ENCODE measurements at regions not wholly inside any gene's neighbourhood (a gene's known extent, or its start where the extent isn't known, plus 50 kb on each side); places are given as distances from the start of the nearest gene placed in this dataset.

GRCh38 chr3:181328346-181328745 lies 338.8 kb upstream of the DNAJC19 start:
- H3F3A ChIP-seq (replicated peaks; ENCODE audit: low read depth): no peaks in the 10 kb centered on the region
- Mint-ChIP-seq H3K27me3 (ENCODE audit: insufficient read depth, low read depth, poor library complexity) (no peaks in the 10 kb centered on the region), H3K9me3 (no peaks in the 10 kb centered on the region), H3K4me3 (no peak overlapping the region), H3K4me1 (peaks cover 6% of the 10 kb centered on the region), H3K36me3 (ENCODE audit: low read depth) (no peaks in the 10 kb centered on the region), H3K27ac (no peak overlapping the region)
- no peaks in the 10 kb centered on the region for H3K27me3 ChIP-seq (ENCODE audit: insufficient read depth)
- H3K79me2 ChIP-seq (replicated peaks; ENCODE audit: insufficient read depth): no peaks in the 10 kb centered on the region
- no peak for TF ChIP-seq EZH2 (IDR thresholded peaks at IDR 0.05; ENCODE audit: low read depth, unreplicated experiment)
- TF ChIP-seq CTCF (conservative IDR thresholded peaks at IDR 0.05; ENCODE audit: low read depth in 2 of 2): no peak
- TF ChIP-seq JUNB (IDR thresholded peaks at IDR 0.05; ENCODE audit: unreplicated experiment): no peak
- no peak for TF ChIP-seq ZNF462 (CRISPR knock-in tag; IDR thresholded peaks at IDR 0.05)
- no peak for TF ChIP-seq ZNF331 (CRISPR knock-in tag; IDR thresholded peaks at IDR 0.05; ENCODE audit: low read depth)
- TF ChIP-seq EZH2phosphoT487 (IDR thresholded peaks at IDR 0.05; ENCODE audit: unreplicated experiment): no peak
- TF ChIP-seq ZNF114 (CRISPR knock-in tag; IDR thresholded peaks at IDR 0.05): no peak
- no peak for TF ChIP-seq ETS1 (IDR thresholded peaks at IDR 0.05)
- TF ChIP-seq NANOG (IDR thresholded peaks at IDR 0.05; ENCODE audit: borderline replicate concordance): no peak
- DNase-seq (ENCODE audit: low spot score): no peak
- no peaks in the 10 kb centered on the region for H3K36me3 ChIP-seq (ENCODE audit: insufficient read depth)
- 0 out of 2 replicates have a peak, but pooled peaks cover 4% of the 10 kb centered on the region for H3K4me1 ChIP-seq (ENCODE audit: insufficient read depth)
- H3K9me2 ChIP-seq (ENCODE audit: insufficient read depth): no peaks in the 10 kb centered on the region
- no peak for ATAC-seq
- H3K27ac ChIP-seq (ENCODE audit: low read depth): no peak overlapping the region
- H2AFZ ChIP-seq: no peak overlapping the region
- no peaks in the 10 kb centered on the region for H4K20me1 ChIP-seq (replicated peaks; ENCODE audit: insufficient read depth)
- no peak overlapping the region for H3K4me3 ChIP-seq
- no peak overlapping the region for H3K4me2 ChIP-seq

All from GM23338 (cell line).